BE2C (cell line): ENCODE measurements at regions not wholly inside any gene's neighbourhood (a gene's known extent, or its start where the extent isn't known, plus 50 kb on each side); places are given as distances from the start of the nearest gene placed in this dataset.

ENCODE experiments used
- DNase-seq: peaks from one replicate; pipeline ENCODE4 v3.0.0-alpha.2; 2020
- H3K27me3 ChIP-seq: fragments of 250-450 bp; sonication (Bioruptor Pico); 2 replicates; pipeline ENCODE4 v1.5.1; 2020; ENCODE audit warnings: mild to moderate bottlenecking
- H3K36me3 ChIP-seq: fragments of 250-450 bp; sonication (Bioruptor Pico); 2 replicates; pipeline ENCODE4 v1.5.1; 2020; ENCODE audit warnings: mild to moderate bottlenecking
- H3K4me1 ChIP-seq: fragments of 250-450 bp; sonication (Bioruptor Pico); 2 replicates; pipeline ENCODE4 v1.5.1; 2020
- H3K4me3 ChIP-seq: 2 replicates; pipeline ENCODE4 v1.5.1; 2011; ENCODE audit warnings: low read depth, low read length
- H3K9me3 ChIP-seq: fragments of 250-450 bp; sonication (Bioruptor Pico); 2 replicates; pipeline ENCODE4 v1.5.1; 2020
- CTCF ChIP-seq: IDR thresholded peaks from 2 replicates; pipeline ENCODE4 v1.5.1; 2012; ENCODE audit warnings: mild to moderate bottlenecking, low read depth, low read length

GRCh38 chr1:88140325-88140724, 543.7 kb upstream of the PKN2 start:
- H3K4me3 ChIP-seq: no peak overlapping the region
- H3K27me3 ChIP-seq: no peaks in the 10 kb centered on the region
- no peaks in the 10 kb centered on the region for H3K36me3 ChIP-seq
- TF ChIP-seq CTCF: no peak
- H3K9me3 ChIP-seq: no peaks in the 10 kb centered on the region
- no peak for DNase-seq
- H3K4me1 ChIP-seq: no peaks in the 10 kb centered on the region

- no peak for TF ChIP-seq CTCF
- H3K27me3 ChIP-seq: no peaks in the 10 kb centered on the region
- no peak for DNase-seq
- no peaks in the 10 kb centered on the region for H3K4me1 ChIP-seq
- H3K36me3 ChIP-seq: no peaks in the 10 kb centered on the region
- no peak overlapping the region for H3K4me3 ChIP-seq
- H3K9me3 ChIP-seq: no peaks in the 10 kb centered on the region
These were observed 542.5 kb upstream of the PKN2 start for GRCh38 chr1:88141499-88142074.

GRCh38 chr1:88145752-88146151, 538.3 kb upstream of the PKN2 start:
- DNase-seq: no peak
- no peak for TF ChIP-seq CTCF
- Histone ChIP-seq H3K27me3 (no peaks in the 10 kb centered on the region), H3K9me3 (no peaks in the 10 kb centered on the region), H3K4me1 (no peaks in the 10 kb centered on the region), H3K4me3 (no peak overlapping the region), H3K36me3 (no peaks in the 10 kb centered on the region)

- no peaks in the 10 kb centered on the region for H3K4me1 ChIP-seq
- TF ChIP-seq CTCF: no peak
- no peak for DNase-seq
These were observed 534.4 kb upstream of the PKN2 start for GRCh38 chr1:88149686-88150085.

GRCh38 chr1:88150330-88150729, 533.7 kb upstream of the PKN2 start:
- Histone ChIP-seq H3K36me3 (no peaks in the 10 kb centered on the region), H3K9me3 (no peaks in the 10 kb centered on the region), H3K4me1 (no peaks in the 10 kb centered on the region), H3K4me3 (no peak overlapping the region), H3K27me3 (no peaks in the 10 kb centered on the region)
- no peak for DNase-seq
- no peak for TF ChIP-seq CTCF

More at GRCh38 chr1:88149686-88150085, 534.4 kb upstream of the PKN2 start:
- Histone ChIP-seq H3K9me3 (no peaks in the 10 kb centered on the region), H3K4me3 (no peak overlapping the region), H3K36me3 (no peaks in the 10 kb centered on the region), H3K27me3 (no peaks in the 10 kb centered on the region)

GRCh38 chr1:88163187-88163586, 520.9 kb upstream of the PKN2 start:
- H3K27me3 ChIP-seq: no peaks in the 10 kb centered on the region
- no peak for TF ChIP-seq CTCF
- DNase-seq: no peak

More at GRCh38 chr1:88163187-88163586, 520.9 kb upstream of the PKN2 start:
- Histone ChIP-seq H3K4me3 (no peak overlapping the region), H3K4me1 (no peaks in the 10 kb centered on the region), H3K36me3 (no peaks in the 10 kb centered on the region), H3K9me3 (no peaks in the 10 kb centered on the region)
